ENCODE measurements at regions not wholly inside any gene's neighbourhood (a gene's known extent, or its start where the extent isn't known, plus 50 kb on each side); places are given as distances from the start of the nearest gene placed in this dataset.

- TF ChIP-seq CTCF (IDR thresholded peaks at IDR 0.05) = no peak
- TF ChIP-seq POLR2A (IDR thresholded peaks at IDR 0.05) = no peak
Observed at GRCh38 chr14:61221906-61222305, 59.2 kb downstream of the TMEM30B start.
